ENCODE measurements at regions not wholly inside any gene's neighbourhood (a gene's known extent, or its start where the extent isn't known, plus 50 kb on each side); places are given as distances from the start of the nearest gene placed in this dataset.

DNA sequence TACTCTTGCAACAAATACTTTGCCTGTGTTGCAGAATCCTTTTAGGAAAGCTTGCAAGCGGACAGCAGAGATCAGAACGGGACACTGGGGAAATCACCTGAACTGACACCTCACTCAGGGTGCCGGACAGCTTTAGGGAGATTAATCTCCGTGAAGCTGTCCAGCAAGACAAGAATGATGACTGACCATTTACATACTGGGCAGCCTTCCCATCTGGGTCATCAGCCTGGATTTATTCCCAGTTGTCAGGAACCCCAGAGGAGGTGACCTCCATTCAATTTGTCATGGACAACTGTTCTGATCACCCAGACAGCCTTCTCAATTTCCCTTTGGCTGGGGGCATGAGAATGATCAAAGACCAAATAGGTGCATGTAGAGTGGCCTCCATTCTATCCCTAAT, 93.0 kb upstream of the EGFL6 start:
- Histone ChIP-seq H3K23ac (ENCODE audit: low read length) (no peak overlapping the region), H4K5ac (ENCODE audit: low read length) (no peak overlapping the region), H3K27ac (ENCODE audit: low read depth, low read length) (no peak overlapping the region), H2BK120ac (ENCODE audit: low read depth, low read length) (no peak overlapping the region), H3K79me2 (ENCODE audit: control insufficient read depth, insufficient read depth, low read length) (no peaks in the 10 kb centered on the region), H3K56ac (ENCODE audit: low read length) (no peak overlapping the region), H3K4me3 (ENCODE audit: low read length) (no peak overlapping the region), H3K9ac (ENCODE audit: low read length) (no peak overlapping the region), H2AK5ac (ENCODE audit: low read length) (no peak overlapping the region), H2BK5ac (ENCODE audit: low read length) (no peak overlapping the region), H3K18ac (ENCODE audit: low read length) (no peak overlapping the region), H3K27me3 (ENCODE audit: insufficient read depth, low read length, poor library complexity) (no peaks in the 10 kb centered on the region), H2BK15ac (replicated peaks; ENCODE audit: low read depth) (no peak overlapping the region), H3K79me1 (ENCODE audit: low read length) (no peaks in the 10 kb centered on the region), H3K4ac (ENCODE audit: low read depth, low read length) (no peak overlapping the region), H4K8ac (ENCODE audit: low read depth, low read length) (no peak overlapping the region), H3K36me3 (ENCODE audit: control insufficient read depth, insufficient read depth, low read length) (no peaks in the 10 kb centered on the region), H3K4me2 (ENCODE audit: low read length) (no peak overlapping the region), H3K4me1 (ENCODE audit: control insufficient read depth, low read depth, low read length) (no peaks in the 10 kb centered on the region)
- WGBS (ENCODE audit: extremely low coverage, insufficient coverage, low lambda C conversion rate), result no CpG with 5 or more reads among the region's 4 CpGs
- no peak for DNase-seq

DNA sequence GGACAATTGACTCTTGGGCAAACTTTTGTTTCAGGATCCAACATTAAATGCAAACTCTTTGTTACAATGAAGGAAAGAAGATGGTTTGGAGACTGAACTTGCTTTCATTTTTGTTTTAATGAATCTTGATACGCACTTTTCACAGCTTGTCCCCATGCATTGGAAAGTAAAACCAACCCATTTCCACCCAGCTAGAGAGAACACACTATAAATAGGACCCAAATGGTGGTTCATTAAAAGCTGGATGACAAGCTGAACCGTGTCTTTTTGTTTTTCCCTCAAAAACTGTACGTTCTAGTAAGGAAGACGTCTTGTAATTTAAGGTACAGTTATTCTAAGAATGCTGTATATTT, 95.3 kb upstream of the EGFL6 start:
- Histone ChIP-seq H3K56ac (ENCODE audit: low read length) (no peak overlapping the region), H3K4me3 (ENCODE audit: low read length) (no peak overlapping the region), H3K9ac (ENCODE audit: low read length) (no peak overlapping the region), H3K79me1 (ENCODE audit: low read length) (no peaks in the 10 kb centered on the region), H4K5ac (ENCODE audit: low read length) (no peak overlapping the region), H3K36me3 (ENCODE audit: control insufficient read depth, insufficient read depth, low read length) (no peaks in the 10 kb centered on the region), H2BK5ac (ENCODE audit: low read length) (no peak overlapping the region), H3K79me2 (ENCODE audit: control insufficient read depth, insufficient read depth, low read length) (no peaks in the 10 kb centered on the region), H3K4ac (ENCODE audit: low read depth, low read length) (no peak overlapping the region), H3K27ac (ENCODE audit: low read depth, low read length) (no peak overlapping the region), H2BK120ac (ENCODE audit: low read depth, low read length) (no peak overlapping the region), H4K8ac (ENCODE audit: low read depth, low read length) (no peak overlapping the region), H2AK5ac (ENCODE audit: low read length) (no peak overlapping the region), H2BK15ac (replicated peaks; ENCODE audit: low read depth) (no peak overlapping the region), H3K23ac (ENCODE audit: low read length) (no peak overlapping the region), H3K18ac (ENCODE audit: low read length) (no peak overlapping the region), H3K27me3 (ENCODE audit: insufficient read depth, low read length, poor library complexity) (no peaks in the 10 kb centered on the region), H3K4me1 (ENCODE audit: control insufficient read depth, low read depth, low read length) (no peaks in the 10 kb centered on the region), H3K4me2 (ENCODE audit: low read length) (no peak overlapping the region)
- no CpG with 5 or more reads among the region's 4 CpGs for WGBS (ENCODE audit: extremely low coverage, insufficient coverage, low lambda C conversion rate)
- DNase-seq, result no peak

DNA sequence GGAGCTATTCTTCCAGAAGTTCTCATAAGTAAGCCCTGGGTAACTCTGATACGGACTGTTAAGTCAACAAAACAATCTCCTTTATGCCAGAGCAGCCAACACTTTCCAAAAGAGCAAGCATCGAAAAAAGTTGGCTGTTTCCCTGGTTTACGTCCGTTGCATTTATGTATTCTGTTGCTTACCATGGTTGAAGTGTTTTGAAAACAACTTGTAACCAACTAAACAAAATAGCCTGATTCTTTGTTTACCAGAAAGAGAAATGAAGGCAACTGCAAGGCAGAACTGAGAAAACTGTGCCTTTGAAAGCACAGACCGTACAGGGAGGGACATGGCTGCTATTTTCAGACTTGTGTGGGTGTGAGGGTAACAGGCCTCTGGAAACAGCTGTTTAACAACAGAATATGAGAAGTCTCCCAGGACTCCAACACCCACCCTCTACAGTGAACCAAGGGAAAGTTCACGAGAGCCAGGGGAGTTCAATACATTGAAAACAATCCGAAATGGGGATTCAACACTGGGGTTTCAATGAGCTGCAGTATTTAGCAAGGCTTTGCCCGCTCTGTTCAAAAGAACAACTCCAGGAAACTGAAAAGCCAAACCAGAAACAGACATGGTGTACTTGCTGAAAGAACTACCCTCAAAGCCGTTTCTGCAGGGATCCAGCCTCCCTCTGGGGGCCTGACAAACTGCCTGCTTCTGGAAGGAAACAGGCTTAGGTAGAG, 95.8 kb upstream of the EGFL6 start:
- H4K5ac ChIP-seq (ENCODE audit: low read length), result no peak overlapping the region
- H4K8ac ChIP-seq (ENCODE audit: low read depth, low read length), result no peak overlapping the region
- no peak for DNase-seq
- no peak overlapping the region for H3K27ac ChIP-seq (ENCODE audit: low read depth, low read length)
- WGBS (ENCODE audit: extremely low coverage, insufficient coverage, low lambda C conversion rate), result no CpG with 5 or more reads among the region's 9 CpGs
- H3K18ac ChIP-seq (ENCODE audit: low read length), result no peak overlapping the region
- H3K56ac ChIP-seq (ENCODE audit: low read length), result no peak overlapping the region
- H3K27me3 ChIP-seq (ENCODE audit: insufficient read depth, low read length, poor library complexity), result no peaks in the 10 kb centered on the region
- H2BK5ac ChIP-seq (ENCODE audit: low read length), result no peak overlapping the region
- H3K79me2 ChIP-seq (ENCODE audit: control insufficient read depth, insufficient read depth, low read length), result no peaks in the 10 kb centered on the region
- no peaks in the 10 kb centered on the region for H3K36me3 ChIP-seq (ENCODE audit: control insufficient read depth, insufficient read depth, low read length)
- H2BK120ac ChIP-seq (ENCODE audit: low read depth, low read length), result no peak overlapping the region
- H3K79me1 ChIP-seq (ENCODE audit: low read length), result no peaks in the 10 kb centered on the region
- no peak overlapping the region for H3K9ac ChIP-seq (ENCODE audit: low read length)
- H2BK15ac ChIP-seq (replicated peaks; ENCODE audit: low read depth), result no peak overlapping the region
- H3K4me2 ChIP-seq (ENCODE audit: low read length), result no peak overlapping the region
- H3K4ac ChIP-seq (ENCODE audit: low read depth, low read length), result no peak overlapping the region
- no peak overlapping the region for H3K23ac ChIP-seq (ENCODE audit: low read length)
- H2AK5ac ChIP-seq (ENCODE audit: low read length), result no peak overlapping the region
- H3K4me1 ChIP-seq (ENCODE audit: control insufficient read depth, low read depth, low read length), result no peaks in the 10 kb centered on the region
- H3K4me3 ChIP-seq (ENCODE audit: low read length), result no peak overlapping the region

DNA sequence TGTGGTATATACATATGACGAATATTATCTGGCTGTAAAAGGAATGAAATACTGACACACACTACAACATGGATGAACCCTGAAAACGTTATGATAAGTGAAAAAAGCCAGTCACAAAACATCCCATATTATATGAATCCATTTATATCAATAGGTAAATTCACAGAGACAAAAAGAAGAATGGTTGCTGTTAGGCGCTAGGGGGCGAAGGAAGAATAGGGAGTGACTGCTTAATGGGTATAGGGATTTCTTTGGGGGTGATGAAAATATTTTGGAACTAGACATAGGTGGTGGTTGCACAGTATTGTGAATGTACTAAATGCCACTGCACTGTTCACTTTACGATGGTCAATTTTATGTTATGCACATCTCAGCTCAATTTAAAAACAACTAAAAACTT, 96.4 kb upstream of the EGFL6 start:
- no peak overlapping the region for H2BK120ac ChIP-seq (ENCODE audit: low read depth, low read length)
- DNase-seq, result no peak
- no peak overlapping the region for H3K23ac ChIP-seq (ENCODE audit: low read length)
- WGBS (ENCODE audit: extremely low coverage, insufficient coverage, low lambda C conversion rate), result no CpG with 5 or more reads among the region's 5 CpGs
- H3K4me1 ChIP-seq (ENCODE audit: control insufficient read depth, low read depth, low read length), result no peaks in the 10 kb centered on the region
- no peak overlapping the region for H3K4me2 ChIP-seq (ENCODE audit: low read length)
- no peak overlapping the region for H3K18ac ChIP-seq (ENCODE audit: low read length)
- no peak overlapping the region for H4K8ac ChIP-seq (ENCODE audit: low read depth, low read length)
- H3K56ac ChIP-seq (ENCODE audit: low read length), result no peak overlapping the region
- no peak overlapping the region for H3K27ac ChIP-seq (ENCODE audit: low read depth, low read length)
- H4K5ac ChIP-seq (ENCODE audit: low read length), result no peak overlapping the region
- H3K9ac ChIP-seq (ENCODE audit: low read length), result no peak overlapping the region
- H3K27me3 ChIP-seq (ENCODE audit: insufficient read depth, low read length, poor library complexity), result no peaks in the 10 kb centered on the region
- H3K79me2 ChIP-seq (ENCODE audit: control insufficient read depth, insufficient read depth, low read length), result no peaks in the 10 kb centered on the region
- H2AK5ac ChIP-seq (ENCODE audit: low read length), result no peak overlapping the region
- H3K36me3 ChIP-seq (ENCODE audit: control insufficient read depth, insufficient read depth, low read length), result no peaks in the 10 kb centered on the region
- no peak overlapping the region for H3K4me3 ChIP-seq (ENCODE audit: low read length)
- H2BK5ac ChIP-seq (ENCODE audit: low read length), result no peak overlapping the region
- no peak overlapping the region for H2BK15ac ChIP-seq (replicated peaks; ENCODE audit: low read depth)
- H3K4ac ChIP-seq (ENCODE audit: low read depth, low read length), result no peak overlapping the region
- no peaks in the 10 kb centered on the region for H3K79me1 ChIP-seq (ENCODE audit: low read length)

DNA sequence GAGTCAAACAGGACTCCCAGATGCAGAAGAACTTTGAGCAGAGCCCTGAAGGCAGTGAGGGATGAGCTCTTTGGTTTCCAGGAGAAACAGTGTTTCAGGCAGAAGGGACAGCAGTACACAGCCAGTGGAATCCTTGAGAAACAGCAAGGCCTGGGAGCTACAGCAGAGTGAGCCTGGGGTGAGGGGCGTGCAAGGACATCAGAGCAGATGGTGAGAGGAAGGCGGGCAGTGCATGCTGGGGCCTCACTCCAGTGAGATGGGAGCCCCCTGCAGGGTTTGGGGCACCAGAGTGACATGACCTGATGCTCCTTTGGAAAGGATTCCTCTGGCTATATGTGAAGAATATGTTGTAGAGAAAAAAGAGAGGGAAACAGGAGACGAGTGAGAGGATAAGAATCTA, 98.1 kb upstream of the EGFL6 start:
- H2BK15ac ChIP-seq (replicated peaks; ENCODE audit: low read depth), result no peak overlapping the region
- no peaks in the 10 kb centered on the region for H3K36me3 ChIP-seq (ENCODE audit: control insufficient read depth, insufficient read depth, low read length)
- no peak overlapping the region for H3K56ac ChIP-seq (ENCODE audit: low read length)
- H2AK5ac ChIP-seq (ENCODE audit: low read length), result no peak overlapping the region
- H2BK120ac ChIP-seq (ENCODE audit: low read depth, low read length), result no peak overlapping the region
- H3K79me1 ChIP-seq (ENCODE audit: low read length), result no peaks in the 10 kb centered on the region
- H3K4me3 ChIP-seq (ENCODE audit: low read length), result no peak overlapping the region
- H3K4me2 ChIP-seq (ENCODE audit: low read length), result no peak overlapping the region
- H4K8ac ChIP-seq (ENCODE audit: low read depth, low read length), result no peak overlapping the region
- no peak overlapping the region for H3K23ac ChIP-seq (ENCODE audit: low read length)
- H3K18ac ChIP-seq (ENCODE audit: low read length), result no peak overlapping the region
- no peaks in the 10 kb centered on the region for H3K27me3 ChIP-seq (ENCODE audit: insufficient read depth, low read length, poor library complexity)
- H3K4me1 ChIP-seq (ENCODE audit: control insufficient read depth, low read depth, low read length), result no peaks in the 10 kb centered on the region
- H3K9ac ChIP-seq (ENCODE audit: low read length), result no peak overlapping the region
- DNase-seq, result peak; percentile 39
- H3K4ac ChIP-seq (ENCODE audit: low read depth, low read length), result no peak overlapping the region
- no peak overlapping the region for H3K27ac ChIP-seq (ENCODE audit: low read depth, low read length)
- no peaks in the 10 kb centered on the region for H3K79me2 ChIP-seq (ENCODE audit: control insufficient read depth, insufficient read depth, low read length)
- WGBS (ENCODE audit: extremely low coverage, insufficient coverage, low lambda C conversion rate), result no CpG with 5 or more reads among the region's 3 CpGs
- H4K5ac ChIP-seq (ENCODE audit: low read length), result no peak overlapping the region
- no peak overlapping the region for H2BK5ac ChIP-seq (ENCODE audit: low read length)

DNA sequence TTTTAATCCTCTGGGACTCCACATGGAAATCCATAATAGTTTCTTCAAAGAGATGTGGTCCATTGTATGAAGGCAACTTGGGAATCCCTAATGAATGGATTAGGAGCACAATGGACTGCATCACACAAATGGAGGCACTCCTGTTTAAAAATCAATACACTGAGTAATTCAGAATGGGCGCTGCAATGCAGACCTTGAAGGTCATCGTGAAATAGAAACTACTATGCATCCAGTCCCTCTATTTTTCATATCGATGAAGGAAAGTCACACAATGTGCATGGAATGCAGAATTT, 98.8 kb upstream of the EGFL6 start:
- Histone ChIP-seq H2BK15ac (replicated peaks; ENCODE audit: low read depth) (no peak overlapping the region), H3K27ac (ENCODE audit: low read depth, low read length) (no peak overlapping the region), H4K8ac (ENCODE audit: low read depth, low read length) (no peak overlapping the region), H3K27me3 (ENCODE audit: insufficient read depth, low read length, poor library complexity) (no peaks in the 10 kb centered on the region), H4K5ac (ENCODE audit: low read length) (no peak overlapping the region), H3K36me3 (ENCODE audit: control insufficient read depth, insufficient read depth, low read length) (no peaks in the 10 kb centered on the region), H2AK5ac (ENCODE audit: low read length) (no peak overlapping the region), H3K79me1 (ENCODE audit: low read length) (no peaks in the 10 kb centered on the region), H3K4me1 (ENCODE audit: control insufficient read depth, low read depth, low read length) (no peaks in the 10 kb centered on the region), H3K18ac (ENCODE audit: low read length) (no peak overlapping the region), H2BK5ac (ENCODE audit: low read length) (no peak overlapping the region), H3K79me2 (ENCODE audit: control insufficient read depth, insufficient read depth, low read length) (no peaks in the 10 kb centered on the region), H3K56ac (ENCODE audit: low read length) (no peak overlapping the region), H2BK120ac (ENCODE audit: low read depth, low read length) (no peak overlapping the region), H3K4me3 (ENCODE audit: low read length) (no peak overlapping the region), H3K9ac (ENCODE audit: low read length) (no peak overlapping the region), H3K4ac (ENCODE audit: low read depth, low read length) (no peak overlapping the region), H3K23ac (ENCODE audit: low read length) (no peak overlapping the region), H3K4me2 (ENCODE audit: low read length) (no peak overlapping the region)
- WGBS (ENCODE audit: extremely low coverage, insufficient coverage, low lambda C conversion rate), result no CpG with 5 or more reads among the region's 3 CpGs
- DNase-seq, result no peak
